Stimulated activated CD4-positive, alpha-beta T cell treated with anti-CD3 and anti-CD28 coated beads, TNF-alpha, amount 100 ng/mL, for 1 hour (primary cell): ENCODE measurements at regions not wholly inside any gene's neighbourhood (a gene's known extent, or its start where the extent isn't known, plus 50 kb on each side); places are given as distances from the start of the nearest gene placed in this dataset.
"Not testable (repeated sequence)": the region's sequence is repeated elsewhere in the genome, so short reads cannot be mapped to it uniquely, and the experiment has no call there.

Source experiments
- DNase-seq, 3 donors: peaks; one replicate each; pipeline ENCODE4 v3.0.0-alpha.2; 2020; ENCODE audit warnings: low read depth in 3 of 3, low spot score in 1 of 3

DNA sequence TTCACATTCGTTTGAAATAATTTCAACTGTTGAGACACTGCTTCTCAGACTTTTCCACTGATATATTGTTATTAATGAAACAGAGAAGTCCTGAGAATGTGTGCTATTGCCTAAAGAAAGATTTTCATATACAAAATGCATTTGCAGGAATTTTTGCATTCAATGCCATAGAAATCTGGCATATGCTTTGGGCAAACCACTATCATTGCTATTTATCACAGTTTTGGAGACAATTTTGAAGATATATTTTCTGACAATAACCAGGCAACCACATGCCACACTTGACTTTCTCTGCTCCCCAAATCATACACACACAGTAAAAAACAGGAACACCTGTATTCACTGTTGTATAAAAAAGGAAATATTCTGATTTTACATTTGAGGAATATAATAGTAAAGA lies 1303.7 kb upstream of the IGFBP7 start:
- no peak for DNase-seq

DNA sequence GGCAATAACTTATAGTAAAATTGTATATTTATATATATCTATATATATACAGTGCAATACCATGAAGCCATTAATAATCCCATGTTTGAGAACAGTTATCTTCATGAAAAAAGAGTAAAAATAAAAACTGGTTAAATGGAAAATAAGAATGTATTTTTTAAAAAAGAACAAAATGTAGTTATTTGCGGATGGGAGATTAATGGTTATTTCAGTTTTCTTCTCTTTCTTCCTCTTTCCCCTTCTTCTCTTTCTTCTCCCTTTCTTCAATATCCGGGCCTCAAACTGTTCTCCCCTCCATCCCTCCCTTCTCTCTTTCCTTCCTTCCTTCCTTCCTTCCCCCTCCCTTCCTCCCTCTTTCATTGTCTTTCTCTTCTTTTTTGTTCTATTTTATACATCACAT lies 1301.7 kb upstream of the IGFBP7 start:
- DNase-seq, result no peak

DNA sequence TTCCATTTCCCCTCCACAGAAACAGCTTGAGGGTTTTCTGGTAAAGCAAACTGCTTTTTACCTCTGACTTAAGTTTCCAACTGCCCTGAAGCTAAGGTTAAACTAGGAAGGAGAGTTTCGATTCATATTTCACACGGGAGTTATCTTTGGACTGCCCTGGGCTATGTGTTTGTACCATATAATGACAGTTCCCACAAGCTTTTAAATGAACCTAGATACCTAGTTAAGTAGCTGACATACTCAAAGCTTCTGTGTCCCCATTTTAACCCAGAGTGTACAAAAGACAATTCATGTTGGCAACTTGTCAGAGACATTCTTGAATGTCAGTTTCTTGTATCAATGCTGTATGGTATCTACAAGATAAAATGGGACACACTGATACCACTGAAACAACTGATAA lies 1296.6 kb upstream of the IGFBP7 start:
- no peak for DNase-seq

DNA sequence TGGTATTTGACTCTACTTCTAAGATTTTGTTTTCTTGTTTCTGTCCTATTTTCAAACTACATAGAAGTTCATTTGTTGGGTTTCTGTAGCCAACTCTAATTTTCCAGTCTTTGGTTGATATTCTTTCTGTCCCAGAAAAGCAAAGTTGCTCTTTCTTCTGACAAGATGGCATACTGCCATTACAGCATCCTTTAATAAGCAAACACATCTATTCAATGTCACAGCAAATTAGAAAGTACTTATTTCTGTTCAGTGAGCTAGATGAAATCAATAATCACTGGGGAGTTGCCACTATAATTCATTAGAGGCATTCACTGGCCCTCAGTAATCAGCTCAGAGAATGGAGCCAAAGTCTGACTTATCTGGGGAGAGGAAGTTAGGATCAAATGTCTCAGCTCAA lies 1258.0 kb upstream of the IGFBP7 start:
- no peak for DNase-seq

DNA sequence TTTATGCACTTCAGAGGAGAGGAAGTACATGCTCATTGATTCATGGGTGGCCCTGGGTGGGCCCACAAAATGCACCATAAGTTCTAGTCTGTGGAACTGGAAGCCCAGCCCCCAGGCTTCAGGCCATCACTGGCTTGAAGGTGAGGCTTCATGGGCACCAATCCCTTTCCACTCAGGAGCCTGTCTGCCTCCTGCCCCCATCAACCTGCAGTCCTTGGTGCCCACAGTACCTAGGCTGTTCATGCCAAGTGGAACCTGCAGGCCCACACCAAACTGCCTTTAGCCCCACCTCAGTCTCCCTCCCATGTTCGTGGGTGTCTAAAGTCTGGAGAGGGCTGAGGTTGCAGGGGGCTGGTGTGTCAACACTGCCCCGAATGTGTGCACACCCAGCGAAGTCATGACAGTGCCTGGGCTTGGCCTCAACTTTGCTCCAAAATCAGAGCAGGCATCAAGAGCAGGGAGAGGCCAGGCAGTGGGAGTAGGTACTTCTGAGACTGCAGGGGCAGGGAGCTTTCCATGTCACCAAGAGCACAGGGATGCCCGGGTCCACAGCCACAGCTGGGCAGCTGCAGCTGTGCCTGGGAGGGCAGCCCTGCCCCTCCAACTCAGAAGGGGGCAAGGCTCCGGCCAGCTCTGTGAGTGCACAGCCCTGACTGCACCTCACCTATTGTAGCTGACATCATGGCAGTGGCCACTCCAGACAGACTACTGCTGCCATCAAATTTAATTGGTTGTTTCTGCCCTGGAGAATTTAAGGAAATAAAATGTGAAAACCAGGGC lies 1250.4 kb upstream of the IGFBP7 start:
- DNase-seq, result no peak

DNA sequence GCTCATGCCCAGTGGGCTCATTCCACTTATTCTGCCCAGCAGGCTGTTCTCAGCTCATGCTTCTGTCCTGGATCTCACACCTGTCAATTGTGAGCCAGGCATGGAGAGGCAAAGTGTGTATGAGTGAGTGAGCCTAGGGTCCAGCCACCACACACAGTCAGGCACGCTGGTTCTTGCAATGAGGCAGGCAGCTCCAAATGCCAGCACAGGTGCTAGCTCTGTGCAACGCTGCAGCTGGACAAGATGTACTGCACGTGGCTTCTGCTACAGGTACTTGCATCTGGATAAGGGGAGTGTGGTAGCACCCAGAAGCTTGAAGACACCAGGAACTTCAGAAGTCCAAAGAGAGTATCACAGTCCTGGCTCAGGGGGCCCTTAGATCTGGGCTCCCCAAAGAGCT lies 1249.4 kb upstream of the IGFBP7 start:
- DNase-seq, result no peak

DNA sequence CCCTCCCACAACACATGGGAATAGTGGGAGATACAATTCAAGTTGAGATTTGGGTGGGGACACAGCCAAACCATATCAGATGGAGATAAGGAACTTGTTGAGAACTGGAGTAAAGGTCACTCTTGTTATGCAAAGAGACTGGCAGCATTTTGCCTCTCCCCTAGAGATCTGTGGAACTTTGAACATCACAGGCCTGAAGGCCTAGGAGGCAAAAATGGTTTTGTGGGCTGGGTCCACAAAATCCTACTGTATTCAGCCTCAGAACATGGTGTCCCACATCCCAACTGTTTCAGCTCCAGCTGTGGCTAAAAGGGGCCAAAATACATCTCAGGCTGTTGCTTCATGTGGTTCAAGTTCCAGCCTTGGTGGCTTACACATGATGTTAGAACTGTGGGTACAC lies 1247.8 kb upstream of the IGFBP7 start:
- DNase-seq, result no peak

DNA sequence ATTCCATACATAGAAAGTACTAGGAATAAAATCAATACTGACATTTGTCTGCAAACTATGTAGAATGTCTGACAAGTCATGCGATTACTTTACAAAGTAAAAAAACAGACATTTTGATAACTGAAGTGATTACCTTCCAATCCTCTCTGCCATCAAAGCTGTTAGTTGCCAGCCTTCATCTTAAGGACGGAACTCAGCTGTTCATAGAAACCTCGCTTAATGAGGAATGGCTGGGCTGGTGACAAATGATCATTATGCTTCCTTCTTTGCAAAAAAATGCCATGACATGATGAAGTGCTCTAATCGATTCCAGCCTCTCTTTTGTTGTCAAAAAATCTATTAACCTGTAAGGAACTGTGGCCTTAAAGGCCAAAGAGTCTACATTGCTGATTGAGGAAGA lies 1214.9 kb upstream of the IGFBP7 start:
- DNase-seq, result no peak

DNA sequence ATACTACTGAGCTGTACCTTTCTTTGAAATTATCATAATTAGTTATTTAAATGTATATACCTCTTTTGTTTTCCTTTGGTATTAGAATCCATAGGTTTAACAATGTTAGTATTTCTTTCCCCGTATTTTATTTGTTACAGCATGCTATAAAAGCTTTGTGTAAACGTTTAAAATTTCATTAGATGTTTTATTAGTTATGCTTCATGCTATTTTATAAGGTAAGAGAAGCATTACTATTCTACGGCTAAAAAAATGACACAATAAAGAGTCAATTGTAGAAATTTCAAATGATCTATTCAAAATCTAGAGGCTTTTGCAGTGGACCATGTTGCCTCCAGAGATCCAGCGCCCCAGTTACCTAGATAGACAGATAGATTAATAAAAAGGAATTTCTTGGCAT lies 1203.3 kb upstream of the IGFBP7 start:
- no peak for DNase-seq

DNA sequence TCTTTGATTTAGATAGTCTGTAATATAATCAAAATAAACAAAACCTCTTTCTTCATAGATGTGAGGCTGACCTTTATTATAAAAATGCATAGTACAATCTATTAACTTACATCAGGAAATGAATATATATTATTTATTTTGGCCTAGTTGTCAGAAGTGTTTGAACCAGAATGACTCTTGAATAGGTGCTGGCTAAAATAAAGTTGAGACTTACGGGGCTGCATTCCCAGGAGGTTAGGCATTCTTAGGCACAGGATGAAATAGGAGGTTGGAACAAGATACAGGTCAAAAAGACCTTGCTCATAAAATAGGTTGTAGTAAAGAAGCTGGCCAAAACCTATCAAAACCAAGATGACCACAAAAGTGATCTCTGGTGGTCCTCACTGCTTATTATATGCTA lies 1193.3 kb upstream of the IGFBP7 start:
- no peak for DNase-seq

DNA sequence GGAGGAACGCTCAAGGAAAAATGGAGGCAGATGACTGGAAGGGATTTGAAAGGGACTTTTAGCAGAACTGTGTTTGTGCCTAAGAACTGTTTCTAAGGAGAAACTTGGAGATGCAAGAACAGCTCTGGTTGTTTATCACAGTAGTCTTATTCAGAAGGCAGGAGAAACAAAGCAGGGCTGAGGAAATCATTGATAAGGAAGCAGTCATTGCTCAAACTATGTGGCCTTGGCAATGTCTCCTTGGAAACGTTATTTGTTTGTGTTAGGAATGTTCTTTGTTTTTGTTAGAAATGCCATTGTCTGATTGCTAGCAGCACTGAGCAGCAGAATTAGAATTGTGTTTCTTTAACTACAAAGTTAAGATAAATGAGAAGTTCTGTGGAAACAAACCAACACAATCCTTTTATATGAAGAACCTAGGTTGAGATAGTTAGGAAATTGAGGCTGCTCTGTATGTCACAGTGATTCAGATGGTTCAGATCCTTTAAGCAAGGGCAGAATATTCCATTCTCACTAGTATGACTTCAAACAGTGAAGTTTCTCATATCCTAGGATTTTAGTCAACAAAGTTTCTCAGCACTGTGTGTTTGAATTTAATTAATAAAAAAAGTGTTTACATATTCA lies 1191.3 kb upstream of the IGFBP7 start:
- DNase-seq, result no peak

DNA sequence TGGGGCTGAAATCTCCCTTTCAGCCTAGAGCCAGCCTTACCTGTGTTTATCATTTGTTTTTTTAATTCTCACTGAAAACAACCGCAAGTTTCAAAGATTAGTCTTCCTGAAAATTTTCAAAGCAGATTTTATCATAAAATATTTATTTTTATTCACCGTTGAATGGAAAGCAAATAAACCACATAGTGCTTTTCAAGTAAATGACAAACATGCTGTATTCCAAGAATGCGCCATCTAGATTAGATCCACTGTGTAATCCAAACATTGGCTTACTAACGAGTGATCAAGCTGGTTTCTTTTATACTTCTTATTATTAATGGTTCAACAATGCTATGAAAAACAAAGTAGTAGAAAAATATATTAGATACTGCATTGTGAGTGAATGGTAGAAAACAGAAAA lies 1176.2 kb upstream of the IGFBP7 start:
- no peak for DNase-seq

DNA sequence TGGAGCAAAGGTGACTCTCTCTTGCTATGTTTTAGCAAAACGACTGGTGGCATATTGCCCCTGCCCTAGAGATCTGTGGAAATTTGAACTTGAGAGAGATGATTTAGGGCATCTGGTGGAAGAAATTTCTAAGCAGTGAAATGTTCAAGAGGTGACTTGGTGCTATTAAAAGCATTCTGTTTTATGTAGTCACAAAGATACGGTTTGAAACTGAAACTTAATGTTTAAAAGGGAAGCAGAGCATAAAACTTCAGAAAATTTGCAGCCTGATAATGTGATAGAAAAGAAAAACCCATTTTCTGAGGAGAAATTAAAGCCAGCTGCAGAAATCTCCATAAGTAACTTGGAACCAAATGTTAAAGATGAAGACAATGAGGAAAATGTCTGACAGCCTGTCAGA lies 1170.7 kb upstream of the IGFBP7 start:
- DNase-seq, result not testable (repeated sequence)

DNA sequence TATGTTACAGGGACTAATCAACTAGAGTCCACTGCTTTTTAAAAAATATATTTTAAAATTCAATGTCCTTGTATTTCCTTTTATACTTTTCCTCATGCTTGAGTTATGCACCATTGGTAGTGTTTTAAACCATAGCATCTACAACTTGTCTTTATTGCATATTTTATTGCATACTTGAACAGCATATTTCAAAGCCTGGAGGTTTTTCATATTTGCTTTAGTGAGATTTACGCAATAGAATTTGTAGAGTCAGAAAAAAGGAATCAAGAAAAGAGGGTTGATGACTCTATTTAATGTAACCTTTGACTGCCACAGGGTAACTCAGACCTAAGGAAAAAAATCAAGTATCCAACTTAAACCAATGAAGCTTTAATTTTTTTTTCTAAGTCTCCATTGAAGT lies 1165.7 kb upstream of the IGFBP7 start:
- DNase-seq, result no peak

DNA sequence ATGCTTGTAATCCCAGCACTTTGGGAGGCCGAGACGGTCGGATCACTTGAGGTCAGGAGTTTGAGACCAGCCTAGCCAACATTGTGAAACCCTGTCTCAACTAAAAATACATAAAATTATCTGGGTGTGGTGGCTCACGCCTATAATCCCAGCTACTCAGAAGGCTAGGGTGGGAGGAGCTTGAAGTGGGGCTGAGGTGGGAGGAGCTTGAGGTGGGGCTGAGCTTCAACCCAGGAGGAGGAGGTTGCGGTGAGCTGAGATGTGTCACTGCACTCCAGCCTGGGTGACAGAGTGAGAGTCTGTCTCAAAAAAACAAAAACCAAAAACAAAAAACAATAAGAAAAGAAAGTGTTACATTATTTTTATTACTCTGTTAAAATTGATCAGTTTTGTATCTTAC lies 1164.4 kb upstream of the IGFBP7 start:
- no peak for DNase-seq

DNA sequence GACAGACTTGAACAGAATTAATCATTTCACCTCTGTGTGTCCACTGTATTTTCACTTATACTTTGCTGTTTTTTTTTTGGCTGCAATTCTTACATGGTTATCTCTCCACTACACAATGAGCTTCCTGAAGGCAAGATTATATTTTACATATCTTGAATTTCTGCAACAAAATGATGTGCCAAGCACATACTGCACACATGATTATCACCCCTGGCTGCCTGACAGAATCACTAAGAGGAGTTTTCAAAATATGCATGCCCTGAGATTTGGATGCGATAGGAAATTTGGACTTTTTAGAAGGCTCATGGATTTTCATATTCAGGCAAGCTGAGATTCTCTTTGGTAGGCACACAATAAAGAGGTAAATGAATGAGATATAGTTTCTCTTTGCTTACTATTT lies 1162.1 kb upstream of the IGFBP7 start:
- DNase-seq, result no peak

DNA sequence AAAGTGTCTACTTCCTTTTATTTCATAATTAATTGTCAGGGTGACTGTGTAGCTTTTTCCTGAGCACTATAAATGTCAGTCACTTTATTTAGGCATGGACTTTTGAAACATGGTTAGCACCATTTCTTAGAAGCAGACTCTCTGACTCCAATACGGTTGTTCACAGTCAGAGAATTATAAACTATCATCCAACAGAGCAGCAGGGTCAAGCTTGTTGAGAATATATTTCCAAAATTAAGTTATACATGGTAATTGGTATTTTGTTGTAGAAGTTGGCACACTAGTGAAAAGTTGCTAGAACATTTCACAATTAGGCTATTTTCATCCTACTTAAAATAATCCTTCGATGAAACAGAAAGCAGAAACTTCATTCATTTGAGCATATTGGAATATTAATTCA lies 1155.5 kb upstream of the IGFBP7 start:
- no peak for DNase-seq

DNA sequence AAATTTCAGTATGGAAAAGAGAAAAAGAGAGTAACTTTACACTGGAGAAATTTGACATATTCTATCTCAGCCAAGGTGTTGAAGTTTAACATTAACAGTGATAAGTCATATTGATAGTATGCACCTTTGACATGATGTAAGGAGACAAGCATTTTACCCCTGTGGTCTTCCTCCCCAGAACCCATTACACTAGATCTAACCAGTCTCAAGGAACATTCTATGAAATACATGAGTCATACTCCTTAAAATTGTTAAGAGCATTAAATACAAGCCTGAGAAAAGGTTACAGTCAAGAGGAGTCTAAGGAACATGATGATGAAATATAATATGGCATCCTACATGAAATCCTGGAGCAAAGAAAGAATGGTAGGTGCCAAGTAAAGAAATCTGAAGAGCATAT lies 1151.3 kb upstream of the IGFBP7 start:
- DNase-seq, result no peak

DNA sequence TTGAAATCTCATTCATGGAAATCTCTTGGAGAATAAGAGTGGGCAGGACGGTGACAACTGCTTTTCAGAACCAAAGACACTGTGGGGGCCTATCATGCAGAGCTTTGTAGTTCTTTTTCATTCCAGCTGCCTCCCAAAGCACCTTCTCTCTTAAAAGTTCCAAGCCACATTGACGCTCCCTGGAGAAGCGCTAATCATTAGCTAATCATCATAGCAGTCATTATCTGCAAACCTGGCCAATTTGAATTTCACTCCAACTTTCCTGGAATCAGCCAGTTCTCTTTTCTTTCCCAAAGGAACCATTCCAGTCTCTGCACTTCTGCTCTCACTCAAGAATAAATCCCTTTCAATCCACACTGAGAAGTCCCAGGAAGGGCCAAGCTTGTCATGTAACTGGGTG lies 1144.1 kb upstream of the IGFBP7 start:
- DNase-seq, result no peak

DNA sequence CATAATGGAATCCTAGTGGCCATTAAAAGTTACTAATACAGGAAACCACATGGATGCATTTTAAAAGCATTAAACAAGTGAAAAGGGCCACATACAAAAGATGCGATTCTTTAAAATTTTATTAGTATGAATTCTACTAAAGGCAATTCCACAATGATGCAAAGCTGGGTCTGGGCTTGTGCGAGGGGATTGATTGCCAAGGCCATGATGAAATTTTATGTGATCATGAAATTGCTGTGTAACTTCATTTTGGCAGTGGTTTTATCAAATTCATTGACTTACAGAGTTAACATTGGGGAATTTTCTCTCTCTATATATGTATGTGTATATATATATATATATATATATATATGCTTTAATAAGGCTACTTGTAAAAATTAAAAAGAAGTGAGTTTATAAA lies 1142.5 kb upstream of the IGFBP7 start:
- no peak for DNase-seq

DNA sequence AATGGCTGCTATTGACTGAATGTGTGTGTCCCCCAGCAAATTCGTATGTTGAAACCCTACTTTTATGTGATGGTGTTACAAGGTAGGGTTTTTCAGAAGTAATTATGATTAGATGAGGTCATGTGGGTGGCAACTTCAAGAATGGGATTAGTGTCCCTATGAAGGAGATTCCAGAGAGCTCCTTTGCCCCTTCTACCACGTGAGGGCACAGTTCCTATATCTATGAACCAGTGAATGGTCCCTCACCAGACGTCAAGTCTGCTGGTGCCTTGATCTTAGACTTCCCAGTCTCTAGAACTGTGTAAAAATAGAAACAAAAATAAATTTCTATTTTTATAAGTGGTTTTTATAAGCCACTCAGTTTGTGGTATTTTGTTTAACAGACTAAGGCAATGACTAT lies 1137.6 kb upstream of the IGFBP7 start:
- no peak for DNase-seq

DNA sequence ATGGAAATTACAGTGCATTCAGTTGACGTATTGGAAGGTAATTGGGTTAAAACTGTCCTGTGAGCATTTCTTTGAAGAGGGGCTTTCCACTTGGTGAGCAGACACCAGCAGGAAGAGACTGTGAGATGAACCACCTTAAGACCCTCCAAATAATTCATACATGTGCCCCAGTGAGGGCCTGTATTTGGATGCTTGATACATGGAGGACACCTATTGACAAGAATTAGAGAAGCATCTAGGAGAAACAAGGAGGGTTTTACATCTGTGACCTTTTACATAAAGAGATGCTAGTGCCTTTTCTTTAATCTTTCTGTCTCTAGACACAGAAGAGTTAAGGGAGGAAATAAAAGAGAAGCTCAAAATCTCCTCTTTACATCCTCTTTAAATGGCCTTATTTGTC lies 1115.3 kb upstream of the IGFBP7 start:
- no peak for DNase-seq

DNA sequence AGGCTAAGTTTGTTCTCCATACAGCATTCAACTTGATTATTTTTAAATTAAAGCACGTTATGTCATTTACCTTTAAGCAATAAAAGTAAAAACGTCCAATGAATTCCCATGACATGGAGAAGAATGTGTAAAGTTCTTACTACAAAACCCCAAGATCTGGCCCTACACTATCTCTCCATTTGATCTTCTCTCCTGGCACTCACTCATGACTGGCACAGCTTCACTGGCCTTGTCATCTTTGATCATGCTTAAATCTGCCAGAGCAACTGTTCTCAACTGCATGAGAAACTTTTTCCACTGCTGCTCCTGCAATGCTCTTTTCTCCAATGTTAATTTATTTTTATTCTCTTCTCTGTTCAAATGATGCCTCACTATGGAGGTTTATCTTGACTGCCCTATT lies 1109.0 kb upstream of the IGFBP7 start:
- DNase-seq, result no peak
